ENCODE measurements at regions not wholly inside any gene's neighbourhood (a gene's known extent, or its start where the extent isn't known, plus 50 kb on each side); places are given as distances from the start of the nearest gene placed in this dataset.
"Not testable (repeated sequence)": the region's sequence is repeated elsewhere in the genome, so short reads cannot be mapped to it uniquely, and the experiment has no call there.

DNA sequence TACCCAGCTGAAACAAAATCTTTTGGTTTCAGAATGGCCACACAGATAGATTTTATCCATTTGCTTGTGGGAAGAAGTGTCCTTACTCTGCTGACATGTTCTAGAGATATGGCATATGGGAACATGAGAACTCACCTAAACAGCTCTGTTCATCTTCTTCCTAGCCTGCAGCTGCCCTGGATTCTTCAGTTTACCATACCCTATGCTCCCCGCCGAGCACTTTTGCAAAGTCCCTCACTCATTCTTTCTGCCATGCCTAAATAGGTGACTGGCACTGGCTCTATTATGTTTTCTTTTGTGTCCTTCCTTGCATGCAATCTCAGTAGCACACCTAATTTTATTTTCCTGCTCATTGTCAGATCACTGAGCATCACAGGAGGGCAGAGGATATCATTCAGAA, 293.7 kb upstream of the RSPO3 start:
- no peak for DNase-seq

DNA sequence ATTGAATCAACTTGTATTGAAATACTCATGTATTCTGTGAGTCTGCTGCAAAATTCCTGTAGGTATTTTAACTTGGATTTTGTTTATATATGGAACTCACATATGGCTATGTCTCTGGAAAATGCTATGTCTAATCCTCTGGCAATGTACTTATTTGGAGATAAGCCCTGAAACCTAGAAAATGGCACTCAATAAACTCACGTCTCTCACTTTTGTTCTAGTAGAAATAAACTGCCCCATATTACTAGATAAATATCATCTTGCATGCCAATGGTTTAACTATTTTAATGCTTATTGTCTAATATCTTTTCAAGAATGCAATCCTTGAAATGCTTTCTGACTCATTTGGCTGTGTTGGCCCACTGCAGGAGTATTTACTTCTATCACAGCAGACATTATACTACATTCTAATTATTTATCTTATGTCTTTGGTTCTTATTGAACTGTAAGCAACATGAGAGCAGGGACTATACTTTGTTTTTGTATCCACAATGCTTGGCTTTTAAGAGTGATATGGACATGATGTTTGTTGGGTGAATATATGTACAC, 292.2 kb upstream of the RSPO3 start:
- DNase-seq: no peak

DNA sequence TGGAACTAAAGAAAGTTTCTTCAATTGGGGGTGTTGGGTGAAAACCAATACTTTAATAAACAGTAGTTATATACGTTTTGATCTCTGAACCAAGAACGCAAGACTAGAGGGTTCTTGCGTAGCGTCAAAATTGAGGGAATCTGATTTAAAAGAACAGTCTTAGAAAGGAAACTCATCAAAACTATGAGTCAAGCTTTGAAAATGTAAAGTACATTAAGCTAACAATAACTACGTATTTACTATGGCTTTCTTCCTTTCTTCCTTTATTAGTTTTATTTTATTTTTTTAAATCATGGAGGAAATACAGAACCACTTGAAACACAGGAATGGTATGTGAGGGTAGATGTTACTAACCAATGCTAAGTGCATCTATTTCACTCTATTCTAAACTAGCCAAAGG, 287.0 kb upstream of the RSPO3 start:
- DNase-seq: no peak

DNA sequence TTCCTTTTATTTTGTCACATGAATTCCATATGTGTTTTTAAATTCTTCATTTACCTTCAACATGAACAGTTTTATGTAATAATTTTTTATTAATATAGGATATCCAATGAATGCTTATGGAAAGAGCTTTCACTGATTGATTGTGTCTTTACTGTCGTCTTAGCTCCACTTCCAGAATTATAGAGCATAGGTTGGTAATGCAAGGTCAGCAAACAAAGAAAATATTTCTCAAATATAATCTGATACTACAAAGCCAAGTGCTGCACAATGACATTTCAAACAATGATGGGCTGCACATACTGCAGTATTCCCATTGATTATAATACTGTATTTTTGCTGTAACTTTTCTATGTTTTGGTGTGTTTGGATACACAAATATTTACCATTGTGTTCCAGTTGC, 275.7 kb upstream of the RSPO3 start:
- DNase-seq: no peak

DNA sequence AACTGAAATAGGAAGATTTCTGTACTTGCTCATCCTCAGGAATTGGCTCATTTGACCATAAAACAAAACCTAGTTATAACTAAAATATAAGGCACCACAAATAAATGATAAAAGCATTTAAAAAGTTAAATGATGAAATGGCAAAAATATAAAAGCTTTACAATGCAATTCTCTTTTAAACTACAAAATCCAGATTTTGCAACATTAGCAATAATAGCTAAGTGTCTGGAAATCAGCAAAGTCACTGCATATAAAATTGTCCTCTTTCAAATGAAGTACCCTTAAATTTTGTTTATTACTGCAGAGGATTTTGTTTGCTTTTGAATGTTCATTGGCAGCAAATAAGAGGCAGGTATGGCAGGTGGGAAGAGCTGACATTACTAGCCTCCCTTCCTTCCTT, 270.4 kb upstream of the RSPO3 start:
- no peak for DNase-seq

DNA sequence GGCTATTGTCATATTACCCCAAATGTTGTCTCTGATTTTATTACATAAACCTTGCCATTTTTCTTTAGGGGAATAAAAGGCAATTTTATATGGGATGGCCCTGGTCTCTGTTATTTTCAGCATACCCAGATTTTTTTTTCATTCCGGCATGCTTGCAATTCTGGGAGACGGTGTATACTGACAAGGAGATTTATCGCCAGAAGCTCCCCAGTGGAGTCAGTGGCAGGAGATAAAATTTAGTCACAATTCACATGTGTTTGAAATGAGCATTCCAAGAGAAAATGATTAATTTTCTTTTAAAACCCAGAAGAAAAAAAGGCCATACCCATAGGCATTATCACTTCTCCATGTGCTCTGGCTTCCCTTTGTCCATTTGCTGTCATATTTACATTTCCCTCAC, 250.8 kb upstream of the RSPO3 start:
- DNase-seq: no peak

DNA sequence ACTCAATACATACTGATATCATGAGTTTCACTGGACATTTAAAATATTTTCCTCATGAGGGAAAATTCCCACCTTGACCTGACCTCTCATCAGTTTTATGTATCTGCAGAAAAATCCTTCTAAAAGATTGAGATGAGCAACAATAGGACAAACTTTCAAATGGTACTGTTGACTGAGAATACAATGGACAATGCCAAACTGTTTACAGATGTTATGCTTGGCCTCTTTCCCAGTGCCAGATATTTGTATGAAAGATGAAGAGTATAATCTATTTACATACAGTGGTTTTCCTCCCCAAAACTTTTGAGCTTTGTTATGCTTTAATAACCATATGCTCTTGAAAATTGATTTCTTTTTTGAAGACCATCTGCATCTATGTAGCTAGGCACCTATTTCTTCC, 245.1 kb upstream of the RSPO3 start:
- no peak for DNase-seq

DNA sequence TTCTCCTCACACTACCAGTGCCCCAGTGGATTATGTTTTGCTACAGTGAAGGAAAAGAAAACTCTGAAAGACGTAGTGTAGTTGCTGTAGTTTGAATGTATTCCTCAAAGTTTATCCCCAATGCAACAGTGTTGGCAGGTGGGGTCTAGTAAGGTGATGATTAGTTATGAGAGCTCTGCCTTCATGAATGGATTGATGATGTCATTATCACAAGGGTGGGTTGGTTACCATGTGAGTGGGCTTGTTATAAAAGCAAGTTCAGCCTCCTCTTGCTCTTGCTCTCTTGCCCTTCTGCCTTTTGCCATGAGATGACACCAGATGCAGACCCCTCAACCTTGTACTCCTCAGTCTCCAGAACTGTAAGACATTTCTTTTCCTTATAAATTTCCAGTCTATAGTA, 244.7 kb upstream of the RSPO3 start:
- no peak for DNase-seq

DNA sequence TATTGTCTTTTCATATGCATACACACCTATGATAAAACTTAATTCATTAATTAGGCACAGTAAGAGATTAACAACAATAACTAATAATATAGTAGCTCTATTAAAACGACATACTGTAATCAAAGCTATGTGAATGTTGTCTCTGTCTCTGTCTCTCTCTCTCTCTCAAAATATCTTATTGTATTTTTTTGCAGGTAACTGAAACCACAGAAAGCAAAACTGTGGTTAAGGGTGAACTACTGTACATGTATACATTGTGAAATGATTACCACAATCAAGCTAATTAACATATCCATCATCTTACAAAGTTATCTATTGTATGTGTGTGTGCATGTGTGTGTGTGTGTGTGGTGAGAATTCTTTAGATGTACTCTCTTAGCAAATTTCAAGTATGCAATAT, 242.0 kb upstream of the RSPO3 start:
- DNase-seq: no peak

DNA sequence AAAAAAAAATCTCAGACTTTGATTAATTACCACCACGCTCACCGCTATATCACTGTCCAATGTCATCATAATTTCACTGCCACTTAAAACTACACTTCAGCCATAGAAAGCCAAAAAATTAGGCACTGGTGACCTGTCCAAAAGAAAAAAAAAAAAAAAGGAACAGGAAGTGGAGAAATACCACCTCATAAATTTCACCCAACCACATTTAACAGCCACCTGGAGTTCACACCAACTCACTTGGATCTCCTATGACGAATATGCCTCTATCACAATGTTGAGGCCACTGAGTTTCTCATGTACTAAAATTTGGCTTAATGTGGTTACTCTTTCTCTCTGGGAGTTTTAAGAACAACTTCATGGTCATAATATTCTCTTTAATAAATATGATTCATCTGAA, 237.5 kb upstream of the RSPO3 start:
- DNase-seq: no peak

DNA sequence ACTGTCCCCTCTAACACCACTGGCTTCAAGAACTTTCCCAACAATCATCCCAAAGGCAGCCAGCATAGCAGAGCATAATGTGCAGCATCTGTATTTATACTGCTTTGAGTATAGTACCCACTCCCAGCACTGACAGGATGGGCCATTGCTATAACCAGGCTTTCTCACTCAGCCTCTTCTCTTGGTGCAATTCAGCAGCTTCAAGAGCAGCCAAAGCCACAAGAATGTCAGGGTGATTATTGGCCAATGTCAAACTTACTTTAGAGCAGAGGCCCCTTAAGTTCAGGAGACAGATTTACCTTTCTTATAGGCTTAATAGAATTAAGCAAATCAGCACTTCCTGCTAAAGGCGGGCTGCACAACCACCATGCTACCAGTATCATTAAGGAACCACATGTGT, 232.4 kb upstream of the RSPO3 start:
- DNase-seq: no peak

DNA sequence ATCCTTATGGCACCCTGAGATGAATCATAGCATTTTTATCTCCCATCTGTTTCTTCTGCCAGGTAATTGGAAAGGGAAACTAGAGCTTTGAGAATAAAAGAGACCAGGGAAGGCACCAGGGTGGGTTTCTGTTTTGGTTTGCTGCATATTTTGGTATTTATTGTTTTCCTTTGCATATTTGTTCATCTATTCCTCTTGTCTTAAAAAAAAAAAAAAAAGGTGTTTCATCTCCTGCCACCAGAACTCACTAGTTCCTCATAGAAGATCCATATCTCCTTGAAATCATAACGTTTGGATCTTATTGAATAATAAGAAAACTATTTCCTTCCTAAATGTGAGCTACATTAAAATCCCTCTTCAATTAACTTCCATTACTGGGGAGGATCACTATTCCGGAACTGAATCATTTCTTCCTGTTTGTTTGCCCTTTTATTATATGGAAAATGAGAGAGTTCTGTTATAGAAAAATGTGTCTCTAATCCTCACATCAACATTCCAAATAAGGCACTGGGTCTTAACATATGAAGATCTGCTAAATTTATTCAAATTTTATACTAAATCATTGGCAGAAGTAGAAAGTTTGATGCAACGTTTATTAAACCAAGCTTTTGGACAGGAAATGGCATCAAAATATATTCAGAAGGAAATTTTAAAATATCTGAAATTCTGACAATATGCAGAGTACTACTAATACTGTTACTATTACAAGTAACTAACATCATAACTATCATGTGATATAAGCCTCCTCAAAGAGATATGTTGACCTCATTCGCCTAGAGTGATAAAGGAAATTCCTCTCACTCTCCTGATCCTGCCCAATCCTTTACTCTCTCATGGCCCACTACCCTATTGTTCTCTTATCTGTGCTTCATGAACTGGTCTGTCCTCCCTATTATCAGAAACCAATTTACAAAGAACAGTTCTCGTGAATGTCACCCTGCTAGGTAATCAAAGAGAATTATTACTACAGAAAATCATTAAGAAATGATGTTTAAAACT, 229.4 kb upstream of the RSPO3 start:
- DNase-seq: no peak

DNA sequence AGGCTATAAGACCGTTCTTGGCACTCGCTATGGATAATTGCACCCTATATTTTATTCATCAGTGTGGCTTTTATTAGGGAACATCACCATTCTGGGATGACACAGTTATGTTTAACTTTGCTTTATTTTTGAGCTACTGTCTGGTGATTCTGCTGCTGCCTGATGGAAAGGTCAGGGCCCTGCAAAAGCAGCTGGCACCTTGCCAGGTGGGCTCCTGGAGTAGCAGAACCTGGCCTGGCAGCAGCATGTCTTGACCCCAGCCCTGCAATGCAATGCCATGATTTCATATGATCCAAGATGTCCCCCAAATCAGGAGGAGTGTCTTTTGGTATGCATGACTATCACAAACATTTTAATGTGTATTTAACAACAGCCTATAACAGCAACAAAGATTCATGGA, 228.4 kb upstream of the RSPO3 start:
- no peak for DNase-seq

DNA sequence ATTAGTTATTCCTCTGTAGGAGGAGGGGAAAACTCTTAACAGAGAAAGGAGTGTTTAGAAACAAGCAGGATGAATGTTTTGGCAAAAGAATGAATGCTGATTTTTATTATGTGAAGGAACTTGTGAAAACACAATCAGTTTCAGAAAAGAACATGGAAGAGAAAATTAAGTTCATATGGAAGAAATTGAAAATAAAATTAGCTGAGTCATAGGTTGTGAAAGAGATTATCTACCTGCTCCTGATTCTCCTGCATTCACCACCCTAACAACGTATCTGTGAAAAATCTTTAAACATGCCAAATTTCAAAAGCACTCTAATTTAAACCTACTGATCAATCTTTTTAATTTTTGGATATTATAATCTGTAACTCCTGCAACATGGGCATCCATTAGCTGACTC, 227.3 kb upstream of the RSPO3 start:
- DNase-seq: no peak

DNA sequence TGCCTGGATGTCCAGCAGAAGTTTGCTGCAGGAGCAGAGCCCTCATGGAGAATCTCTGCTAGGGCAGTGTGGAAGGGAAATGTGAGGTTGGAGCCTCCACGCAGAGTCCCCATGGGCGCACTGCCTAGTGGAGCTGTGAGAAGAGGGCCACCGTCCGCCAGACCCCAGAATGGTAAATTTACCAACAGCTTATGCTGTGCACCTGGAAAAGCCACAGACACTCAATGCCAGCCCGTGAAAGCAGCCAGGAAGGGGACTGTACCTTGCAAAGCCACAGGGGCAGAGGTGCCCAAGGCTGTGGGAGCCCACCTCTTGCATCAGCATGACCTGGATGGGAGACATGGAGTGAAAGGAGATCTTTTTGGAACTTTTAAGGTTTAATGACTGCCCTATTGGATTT, 225.6 kb upstream of the RSPO3 start:
- not testable (repeated sequence) for DNase-seq

DNA sequence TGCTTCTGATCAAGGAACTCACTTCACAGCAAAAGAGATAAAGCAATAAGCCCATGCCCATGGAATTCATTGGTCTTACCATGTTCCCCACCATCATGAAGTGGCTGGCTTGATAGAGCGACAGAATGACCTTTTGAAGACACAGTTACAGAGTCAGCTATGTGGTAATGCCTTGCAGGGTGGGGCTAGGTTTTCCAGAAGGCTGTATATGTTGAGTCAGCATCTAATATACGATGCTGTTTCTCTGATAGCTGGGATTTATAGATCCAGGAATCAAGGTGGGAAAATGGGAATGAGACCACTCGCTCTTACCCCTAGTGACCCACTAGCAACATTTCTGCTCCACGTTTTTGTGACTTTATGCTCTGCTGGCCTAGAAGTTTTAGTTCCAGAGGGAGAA, 220.7 kb upstream of the RSPO3 start:
- DNase-seq: no peak

DNA sequence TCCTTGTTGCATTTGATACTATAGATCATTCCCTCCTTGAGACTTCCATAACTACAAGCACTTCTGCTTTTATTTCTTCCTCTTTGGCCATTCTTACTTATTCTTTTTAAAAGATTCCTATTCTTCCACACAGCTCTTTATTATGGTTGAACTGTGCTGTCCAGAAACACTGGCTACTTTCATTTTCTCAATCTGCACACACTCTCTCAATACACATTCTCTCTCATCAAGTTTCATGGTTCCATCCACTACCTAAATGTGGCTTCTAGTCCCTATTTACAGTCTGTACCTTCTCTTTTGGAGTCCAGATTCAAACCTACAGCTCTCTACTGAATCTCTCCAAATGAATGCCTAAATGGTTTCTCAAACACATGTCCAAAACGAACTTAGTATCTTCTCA, 214.3 kb upstream of the RSPO3 start:
- no peak for DNase-seq

DNA sequence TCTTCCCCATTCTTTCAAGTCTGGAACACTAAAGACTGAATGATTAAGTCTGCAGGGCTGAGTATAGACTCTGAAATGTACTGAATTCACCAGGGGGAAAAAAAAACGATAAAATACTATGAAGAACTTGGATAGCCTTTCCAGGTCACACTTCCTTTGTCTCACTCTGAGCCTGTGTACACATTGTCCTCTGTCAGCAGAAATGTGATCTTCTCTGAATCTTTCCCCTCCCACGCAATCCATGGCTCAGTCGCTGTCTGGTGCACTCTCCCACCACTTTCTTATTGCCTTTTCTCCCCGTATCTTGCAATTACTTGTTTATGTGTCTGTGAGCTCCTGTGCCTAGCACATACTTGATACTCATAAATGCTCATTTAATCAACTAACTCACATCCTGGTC, 212.6 kb upstream of the RSPO3 start:
- DNase-seq: no peak

DNA sequence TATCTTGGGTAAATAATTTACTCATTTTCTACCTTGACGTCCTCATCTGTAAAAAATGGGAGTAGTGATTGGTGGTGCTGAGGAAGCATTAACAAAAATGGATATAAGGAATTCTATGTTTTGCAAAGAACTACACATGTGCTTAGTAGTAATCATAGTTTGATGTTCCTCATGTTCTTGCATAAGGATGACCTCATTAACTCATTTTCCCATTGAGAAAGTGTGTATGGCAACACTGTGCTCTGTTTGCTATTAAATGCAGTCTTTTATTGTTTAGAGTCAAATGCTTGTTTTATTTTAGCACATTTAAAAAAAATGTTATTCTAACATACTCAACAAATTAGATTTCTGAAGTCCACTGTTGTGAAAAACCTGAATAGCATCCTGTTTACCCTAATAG, 211.2 kb upstream of the RSPO3 start:
- DNase-seq: no peak

DNA sequence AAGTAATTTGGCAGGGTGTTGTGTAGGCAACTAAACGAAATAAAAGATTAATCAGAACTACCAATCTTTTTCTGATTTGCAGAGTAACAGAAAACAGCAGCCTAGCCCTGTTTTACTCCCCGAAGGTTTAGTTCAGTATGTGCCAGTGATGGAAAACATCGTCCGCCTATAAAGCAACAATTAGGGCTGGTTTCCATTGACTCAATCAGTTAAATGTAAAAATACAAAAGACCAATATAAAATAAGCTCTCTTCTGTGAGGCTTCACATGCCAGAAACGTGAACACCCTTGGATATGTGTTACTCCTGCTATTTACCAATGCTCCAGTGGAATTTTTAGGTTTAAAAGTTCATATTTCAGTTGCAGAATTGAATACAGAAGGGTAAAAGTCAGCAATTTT, 210.5 kb upstream of the RSPO3 start:
- DNase-seq: no peak

DNA sequence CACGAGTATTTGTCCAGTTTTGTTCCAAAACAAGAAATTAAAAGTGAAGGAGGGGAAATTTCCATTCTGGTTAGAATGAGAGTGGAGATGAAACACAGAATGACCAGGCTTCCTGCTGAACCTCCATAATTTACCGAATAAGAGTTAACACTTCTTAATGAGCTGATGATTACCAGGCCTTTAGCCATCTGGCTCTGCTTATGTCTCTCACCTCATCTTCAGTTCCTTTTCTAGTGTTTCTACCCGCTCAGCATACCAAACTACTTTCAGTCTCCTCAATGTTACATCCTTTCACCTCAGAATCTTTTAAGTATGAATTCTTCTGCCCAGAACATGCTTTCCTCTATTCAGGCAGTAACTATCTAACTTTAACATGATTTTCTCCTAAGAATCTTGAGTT, 209.0 kb upstream of the RSPO3 start:
- no peak for DNase-seq

DNA sequence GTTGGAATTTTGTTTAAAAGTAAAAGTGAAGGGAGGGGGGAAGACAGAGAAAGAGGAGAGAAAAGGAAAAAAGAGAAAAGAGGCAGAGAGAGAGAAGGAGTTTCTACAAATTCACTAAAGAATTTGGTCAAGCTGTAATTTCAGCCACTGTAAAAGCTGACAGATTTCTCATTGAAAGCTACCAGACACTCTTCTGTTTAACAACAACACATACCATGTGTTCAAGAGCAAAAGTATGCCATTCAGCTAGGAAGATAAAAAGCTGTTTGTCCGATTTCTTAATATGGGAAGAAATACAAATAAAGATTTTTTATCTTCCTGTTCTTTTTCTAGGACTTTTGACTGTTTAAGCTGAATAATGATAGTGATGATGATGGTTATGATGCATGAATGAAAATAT, 204.8 kb upstream of the RSPO3 start:
- DNase-seq: no peak

DNA sequence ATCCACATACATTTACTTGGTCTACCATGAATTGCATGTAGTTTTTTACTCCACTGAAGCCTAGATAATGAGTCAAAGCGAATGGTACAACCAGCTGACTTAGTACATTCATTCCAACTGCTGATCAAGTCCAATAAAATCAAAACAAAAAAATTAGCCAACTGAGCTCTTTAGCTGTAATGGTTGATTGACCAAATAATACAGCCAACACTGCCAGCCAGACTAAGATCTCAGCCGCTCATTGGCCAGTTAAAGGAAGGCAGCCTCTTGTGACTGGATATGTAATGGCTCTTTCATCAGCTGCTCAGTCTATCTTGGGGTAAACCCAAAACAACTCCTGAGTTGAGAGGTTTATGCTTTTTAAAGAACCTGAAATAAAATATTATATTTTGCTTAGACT, 204.3 kb upstream of the RSPO3 start:
- no peak for DNase-seq

DNA sequence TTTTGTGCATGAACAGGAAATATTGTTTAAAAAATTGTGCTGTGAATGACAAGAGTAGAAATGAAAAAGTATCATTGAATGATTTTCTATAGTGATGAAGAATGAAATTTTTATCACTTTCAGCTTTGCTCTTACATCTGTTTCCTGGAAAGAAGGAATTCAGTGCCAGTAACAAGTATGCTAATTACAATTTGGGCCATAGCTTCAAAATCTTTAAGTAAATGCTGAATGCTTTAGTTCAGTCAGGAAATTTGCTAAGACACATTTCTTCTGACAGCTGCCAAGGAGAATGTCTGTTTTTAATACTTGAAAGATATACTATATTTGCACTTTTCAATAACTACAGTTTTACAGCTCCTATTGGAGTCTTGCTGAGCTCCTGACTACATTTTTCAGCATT, 203.7 kb upstream of the RSPO3 start:
- no peak for DNase-seq

DNA sequence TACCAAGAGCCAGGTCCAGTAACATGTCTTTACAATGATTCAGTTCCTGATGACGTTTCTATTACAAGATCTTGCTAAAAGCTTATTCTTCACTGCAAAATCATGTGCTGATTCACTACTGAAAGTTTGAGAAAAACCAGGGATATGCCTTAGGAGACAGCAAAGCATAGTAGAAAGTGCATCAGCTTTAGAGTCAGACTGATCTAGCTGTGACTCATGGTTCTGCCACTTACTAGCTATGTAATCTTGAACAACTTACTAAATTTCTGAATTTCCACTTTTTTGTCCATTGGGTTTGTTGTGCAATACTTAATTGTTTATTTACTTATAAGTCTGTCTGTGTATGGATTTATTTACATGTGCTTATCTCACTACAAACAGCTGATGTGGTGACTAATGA, 198.5 kb upstream of the RSPO3 start:
- no peak for DNase-seq

All from activated CD4-positive, alpha-beta T cell treated with anti-CD3 and anti-CD28 coated beads, Interleukin-2, amount 50 U/mL, for 16 hours (primary cell).